Fibroblast of lung (primary cell): ENCODE measurements at regions not wholly inside any gene's neighbourhood (a gene's known extent, or its start where the extent isn't known, plus 50 kb on each side); places are given as distances from the start of the nearest gene placed in this dataset.

Experiments
- DNase-seq, 2 donors: peaks; one replicate each; pipeline versions ENCODE4 v3.0.0 to v3.0.0-alpha.2; 2010; ENCODE audit warnings: low read depth in 2 of 2
- H2AFZ ChIP-seq: 2 replicates; pipeline ENCODE4 v1.5.1; 2012; ENCODE audit warnings: low read length, control low read depth, inconsistent platforms
- H3K27ac ChIP-seq: 2 replicates; pipeline ENCODE4 v1.5.1; 2011; ENCODE audit warnings: low read length, control low read depth; ENCODE audit not compliant: insufficient read depth
- H3K27me3 ChIP-seq: 2 replicates; pipeline ENCODE4 v1.5.1; 2011; ENCODE audit warnings: mild to moderate bottlenecking, low read length; ENCODE audit not compliant: control insufficient read depth, insufficient read depth
- H3K36me3 ChIP-seq: 2 replicates; pipeline ENCODE4 v1.5.1; 2011; ENCODE audit warnings: low read length; ENCODE audit not compliant: control insufficient read depth, insufficient read depth
- H3K4me1 ChIP-seq: 2 replicates; pipeline ENCODE4 v1.5.1; 2011; ENCODE audit warnings: low read length; ENCODE audit not compliant: control insufficient read depth, insufficient read depth; ENCODE audit errors: extremely low read depth
- H3K4me2 ChIP-seq: 2 replicates; pipeline ENCODE4 v1.5.1; 2011; ENCODE audit warnings: low read length, control low read depth; ENCODE audit not compliant: insufficient read depth; ENCODE audit errors: extremely low read depth
- H3K4me3 ChIP-seq, 4 experiments: fragments of 200-600 bp in 1 of 4; sonication (generic) in 1 of 4; replicated peaks in 1 of 4; 2 replicates each; pipeline ENCODE4 v1.5.1; 2011 to 2016; ENCODE audit warnings: low read length in 4 of 4, low read depth in 3 of 4, mild to moderate bottlenecking in 3 of 4, control low read depth in 2 of 4, inconsistent platforms in 1 of 4, mixed read lengths in 1 of 4; ENCODE audit not compliant: insufficient read depth in 1 of 4; ENCODE audit errors: control extremely low read depth in 1 of 4
- H3K79me2 ChIP-seq: 2 replicates; pipeline ENCODE4 v1.5.1; 2012; ENCODE audit warnings: mild to moderate bottlenecking, low read length, inconsistent platforms; ENCODE audit not compliant: control insufficient read depth, insufficient read depth
- H3K9ac ChIP-seq: 2 replicates; pipeline ENCODE4 v1.5.1; 2011; ENCODE audit warnings: mild to moderate bottlenecking, low read length, control low read depth; ENCODE audit not compliant: insufficient read depth
- H3K9me3 ChIP-seq: 2 replicates; pipeline ENCODE4 v1.5.1; 2012; ENCODE audit warnings: low read depth, low read length; ENCODE audit not compliant: control insufficient read depth, insufficient read depth
- H4K20me1 ChIP-seq: 2 replicates; pipeline ENCODE4 v1.5.1; 2011; ENCODE audit warnings: low read length; ENCODE audit not compliant: control insufficient read depth, insufficient read depth; ENCODE audit errors: extremely low read depth
- EZH2 ChIP-seq: IDR thresholded peaks from 2 replicates; pipeline ENCODE4 v1.5.1; 2012; ENCODE audit warnings: low read length, control low read depth, mild to moderate bottlenecking; ENCODE audit errors: missing control alignments
- TF ChIP-seq, protein P1 (sequence below), 2 donors: IDR thresholded peaks in 1 of 2; conservative IDR thresholded peaks in 1 of 2; 1 replicate in 1 of 2; 2 replicates in 1 of 2; pipeline ENCODE4 v1.5.1; 2011 to 2012; ENCODE audit warnings: low read length in 2 of 2, control low read depth in 1 of 2, inconsistent platforms in 1 of 2, low read depth in 1 of 2, mild to moderate bottlenecking in 1 of 2

DNA sequence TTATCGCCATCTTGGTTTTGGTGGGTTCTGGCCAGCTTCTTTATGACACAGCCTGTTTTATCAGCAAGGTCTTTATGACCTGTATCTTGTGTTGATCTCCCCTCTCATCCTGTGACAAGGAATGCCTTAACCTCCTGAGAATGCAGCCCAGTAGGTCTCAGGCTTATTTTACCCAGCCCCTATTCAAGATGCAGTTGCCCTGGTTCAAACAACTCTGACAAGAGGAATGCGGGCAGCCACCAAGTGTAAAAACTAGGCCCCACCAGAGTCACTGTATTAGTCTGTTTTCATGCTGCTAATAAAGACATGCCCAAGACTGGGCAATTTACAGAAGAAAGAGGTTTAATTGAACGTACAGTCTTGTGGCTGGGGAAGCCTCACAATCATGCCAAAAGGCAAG is 671.3 kb downstream of the SORCS1 start:
- Histone ChIP-seq H3K4me1 (no peaks in the 10 kb centered on the region), H3K9ac (no peak overlapping the region), H3K36me3 (no peaks in the 10 kb centered on the region), H3K9me3 (no peaks in the 10 kb centered on the region), H2AFZ (no peak overlapping the region), H3K4me3 (no peak overlapping the region), H3K27me3 (no peaks in the 10 kb centered on the region), H4K20me1 (no peaks in the 10 kb centered on the region), H3K4me2 (no peak overlapping the region), H3K27ac (no peak overlapping the region), H3K79me2 (no peaks in the 10 kb centered on the region)
- no peak for DNase-seq
- TF ChIP-seq, protein P1, sequence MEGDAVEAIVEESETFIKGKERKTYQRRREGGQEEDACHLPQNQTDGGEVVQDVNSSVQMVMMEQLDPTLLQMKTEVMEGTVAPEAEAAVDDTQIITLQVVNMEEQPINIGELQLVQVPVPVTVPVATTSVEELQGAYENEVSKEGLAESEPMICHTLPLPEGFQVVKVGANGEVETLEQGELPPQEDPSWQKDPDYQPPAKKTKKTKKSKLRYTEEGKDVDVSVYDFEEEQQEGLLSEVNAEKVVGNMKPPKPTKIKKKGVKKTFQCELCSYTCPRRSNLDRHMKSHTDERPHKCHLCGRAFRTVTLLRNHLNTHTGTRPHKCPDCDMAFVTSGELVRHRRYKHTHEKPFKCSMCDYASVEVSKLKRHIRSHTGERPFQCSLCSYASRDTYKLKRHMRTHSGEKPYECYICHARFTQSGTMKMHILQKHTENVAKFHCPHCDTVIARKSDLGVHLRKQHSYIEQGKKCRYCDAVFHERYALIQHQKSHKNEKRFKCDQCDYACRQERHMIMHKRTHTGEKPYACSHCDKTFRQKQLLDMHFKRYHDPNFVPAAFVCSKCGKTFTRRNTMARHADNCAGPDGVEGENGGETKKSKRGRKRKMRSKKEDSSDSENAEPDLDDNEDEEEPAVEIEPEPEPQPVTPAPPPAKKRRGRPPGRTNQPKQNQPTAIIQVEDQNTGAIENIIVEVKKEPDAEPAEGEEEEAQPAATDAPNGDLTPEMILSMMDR (conservative IDR thresholded peaks at IDR 0.05 in 1 of 2, IDR thresholded peaks at IDR 0.05 in 1 of 2; ENCODE audit: low read depth in 1 of 2, low read length in 2 of 2): no peak
- no peak for TF ChIP-seq EZH2

GRCh38 chr10:106487726-106488125 is 676.8 kb downstream of the SORCS1 start:
- no peak overlapping the region for H3K4me2 ChIP-seq
- H3K9me3 ChIP-seq: no peaks in the 10 kb centered on the region
- no peaks in the 10 kb centered on the region for H3K79me2 ChIP-seq
- H3K36me3 ChIP-seq: no peaks in the 10 kb centered on the region
- H3K9ac ChIP-seq: no peak overlapping the region
- no peaks in the 10 kb centered on the region for H3K4me1 ChIP-seq
- no peaks in the 10 kb centered on the region for H4K20me1 ChIP-seq
- H2AFZ ChIP-seq: no peak overlapping the region
- no peak overlapping the region for H3K4me3 ChIP-seq
- TF ChIP-seq, protein P1 (conservative IDR thresholded peaks at IDR 0.05 in 1 of 2, IDR thresholded peaks at IDR 0.05 in 1 of 2; ENCODE audit: low read depth in 1 of 2, low read length in 2 of 2): no peak
- no peak for TF ChIP-seq EZH2
- DNase-seq: no peak
- no peaks in the 10 kb centered on the region for H3K27me3 ChIP-seq
- H3K27ac ChIP-seq: no peak overlapping the region

GRCh38 chr10:106481598-106482275 is 682.8 kb downstream of the SORCS1 start:
- Histone ChIP-seq H3K9ac (no peak overlapping the region), H3K27me3 (no peaks in the 10 kb centered on the region), H3K4me2 (no peak overlapping the region), H3K4me1 (no peaks in the 10 kb centered on the region), H3K79me2 (no peaks in the 10 kb centered on the region), H3K27ac (no peak overlapping the region), H4K20me1 (no peaks in the 10 kb centered on the region), H3K9me3 (no peaks in the 10 kb centered on the region), H3K4me3 (no peak overlapping the region), H3K36me3 (no peaks in the 10 kb centered on the region), H2AFZ (no peak overlapping the region)
- DNase-seq: no peak
- TF ChIP-seq, protein P1 (conservative IDR thresholded peaks at IDR 0.05 in 1 of 2, IDR thresholded peaks at IDR 0.05 in 1 of 2; ENCODE audit: low read depth in 1 of 2, low read length in 2 of 2): no peak
- no peak for TF ChIP-seq EZH2
